Stimulated activated CD4-positive, alpha-beta T cell treated with anti-CD3 and anti-CD28 coated beads, Interleukin-1b, Interleukin-23, amount 100 ng/mL, for 48 hours (primary cell): ENCODE measurements at regions not wholly inside any gene's neighbourhood (a gene's known extent, or its start where the extent isn't known, plus 50 kb on each side); places are given as distances from the start of the nearest gene placed in this dataset.

Source experiments
- DNase-seq: peaks from one replicate; pipeline ENCODE4 v3.0.0-alpha.2; 2020

- no peak for DNase-seq
These were observed 74.0 kb downstream of the C3orf85 start for GRCh38 chr3:109210501-109210900.

GRCh38 chr3:109211941-109212340, 75.4 kb downstream of the C3orf85 start:
- no peak for DNase-seq

- no peak for DNase-seq
These were observed 76.8 kb downstream of the C3orf85 start for GRCh38 chr3:109213321-109213720.

GRCh38 chr3:109224333-109224732, 87.8 kb downstream of the C3orf85 start:
- DNase-seq: peak; percentile 3

GRCh38 chr3:109225516-109225915, 89.0 kb downstream of the C3orf85 start:
- no peak for DNase-seq

GRCh38 chr3:109228391-109229080, 87.8 kb downstream of the DPPA2 start:
- DNase-seq: no peak

GRCh38 chr3:109229174-109229847, 87.0 kb downstream of the DPPA2 start:
- DNase-seq: no peak

GRCh38 chr3:109234300-109234699, 82.0 kb downstream of the DPPA2 start:
- no peak for DNase-seq

GRCh38 chr3:109241459-109242186, 74.7 kb downstream of the DPPA2 start:
- no peak for DNase-seq

GRCh38 chr3:109242187-109242523, 74.2 kb downstream of the DPPA2 start:
- DNase-seq: no peak
